ENCODE measurements at regions not wholly inside any gene's neighbourhood (a gene's known extent, or its start where the extent isn't known, plus 50 kb on each side); places are given as distances from the start of the nearest gene placed in this dataset.

- TF ChIP-seq FOXJ2 (tag; IDR thresholded peaks at IDR 0.05) (no peak), NUFIP1 (IDR thresholded peaks at IDR 0.05; ENCODE audit: partially characterized antibody) (no peak), ZNF717 (CRISPR knock-in tag; IDR thresholded peaks at IDR 0.05) (no peak), LARP7 (IDR thresholded peaks at IDR 0.05) (no peak), MYC (IDR thresholded peaks at IDR 0.05; ENCODE audit: low read depth, low read length) (no peak), MYC (CRISPR knock-in tag; IDR thresholded peaks at IDR 0.05; ENCODE audit: borderline replicate concordance, low read depth) (no peak), MGA (IDR thresholded peaks at IDR 0.05) (no peak), ZKSCAN1 (IDR thresholded peaks at IDR 0.05; ENCODE audit: low read depth, low read length) (no peak), ZBTB17 (CRISPR knock-in tag; IDR thresholded peaks at IDR 0.05) (no peak), ZNF551 (CRISPR knock-in tag; IDR thresholded peaks at IDR 0.05) (no peak), PREB (CRISPR knock-in tag; IDR thresholded peaks at IDR 0.05) (no peak), KAT2B (IDR thresholded peaks at IDR 0.05; ENCODE audit: low read depth, low read length) (no peak)
Observed at GRCh38 chr3:117565777-117566176, 856.2 kb downstream of the TUSC7 start (continued).

Measured in K562 (cell line).